ENCODE measurements at regions not wholly inside any gene's neighbourhood (a gene's known extent, or its start where the extent isn't known, plus 50 kb on each side); places are given as distances from the start of the nearest gene placed in this dataset.
"Not testable (repeated sequence)": the region's sequence is repeated elsewhere in the genome, so short reads cannot be mapped to it uniquely, and the experiment has no call there.

DNA sequence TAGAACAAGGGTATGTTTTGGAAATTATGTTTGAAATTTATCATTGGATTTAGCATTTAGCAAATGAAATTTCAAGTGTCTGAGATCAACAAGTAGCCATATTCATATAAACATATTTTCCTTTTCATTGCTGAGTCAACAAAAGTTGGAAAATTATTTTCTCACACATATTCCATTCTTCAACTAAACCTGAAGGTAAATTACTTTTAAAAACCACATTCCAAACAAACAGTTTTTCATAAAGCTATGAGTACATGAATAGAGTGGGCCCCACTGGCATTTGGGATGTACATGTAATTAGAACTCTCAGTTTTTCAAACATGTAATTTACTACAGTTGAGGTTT is 178.3 kb upstream of the MKLN1 start:
- FAIRE-seq: no peak
- TF ChIP-seq SPI1 (IDR thresholded peaks at IDR 0.05; ENCODE audit: low read depth, low read length) (no peak), POU2F2 (IDR thresholded peaks at IDR 0.05; ENCODE audit: low read depth, low read length) (no peak), POLR2AphosphoS5 (IDR thresholded peaks at IDR 0.05; ENCODE audit: low read depth, low read length) (no peak), POLR2A (IDR thresholded peaks at IDR 0.05; ENCODE audit: low read depth, low read length) (no peak), TAF1 (IDR thresholded peaks at IDR 0.05; ENCODE audit: low read depth, low read length) (no peak), PAX5 (IDR thresholded peaks at IDR 0.05; ENCODE audit: insufficient read depth, low read length, severe bottlenecking) (no peak)
- no peak for DNase-seq (ENCODE audit: insufficient read length, low spot score)

DNA sequence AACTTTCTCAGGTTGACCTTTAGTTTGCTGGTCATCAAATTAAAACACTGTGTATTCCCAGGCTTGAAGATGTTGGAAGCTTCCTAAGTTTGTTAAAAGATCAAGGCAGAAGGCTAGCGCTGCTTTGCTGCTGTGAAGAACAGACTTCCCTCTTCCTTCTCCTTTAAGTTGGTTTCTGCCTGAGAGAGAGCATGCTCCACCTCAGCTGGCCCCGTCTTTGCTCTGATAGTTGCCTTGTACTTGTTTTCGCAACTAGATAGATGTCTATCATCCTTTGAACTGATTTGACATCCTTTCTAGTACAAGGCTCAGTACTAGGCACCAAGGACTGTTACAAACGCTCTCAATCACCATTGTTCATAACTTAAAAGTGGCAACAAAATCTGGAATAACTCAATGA is 177.8 kb upstream of the MKLN1 start:
- FAIRE-seq (no peak), DNase-seq (ENCODE audit: insufficient read length, low spot score) (no peak)
- no peak for TF ChIP-seq PAX5 (IDR thresholded peaks at IDR 0.05; ENCODE audit: insufficient read depth, low read length, severe bottlenecking)

DNA sequence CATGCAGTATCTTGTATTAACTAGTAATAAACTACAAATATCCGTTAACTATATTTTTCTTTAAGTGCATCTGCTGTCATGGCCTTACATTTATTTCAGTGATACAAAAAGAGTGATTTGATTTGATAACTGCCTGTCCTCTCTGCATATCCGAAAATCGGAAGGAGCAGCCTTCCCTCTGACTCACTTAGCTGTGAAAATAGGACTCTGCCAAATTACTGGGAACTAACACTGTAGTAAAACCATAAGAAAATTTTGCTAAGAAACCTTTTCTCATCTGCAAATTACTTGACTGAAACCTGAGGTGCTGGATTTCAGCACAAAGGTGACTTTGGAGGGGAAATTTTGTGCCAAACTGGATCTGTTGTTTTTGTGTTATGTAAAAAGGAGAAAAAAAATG is 176.6 kb upstream of the MKLN1 start:
- FAIRE-seq (no peak), DNase-seq (ENCODE audit: insufficient read length, low spot score) (no peak)
- TF ChIP-seq POU2F2 (IDR thresholded peaks at IDR 0.05; ENCODE audit: low read depth, low read length) (no peak), PAX5 (IDR thresholded peaks at IDR 0.05; ENCODE audit: insufficient read depth, low read length, severe bottlenecking) (no peak), TAF1 (IDR thresholded peaks at IDR 0.05; ENCODE audit: low read depth, low read length) (no peak), SPI1 (IDR thresholded peaks at IDR 0.05; ENCODE audit: low read depth, low read length) (no peak), POLR2AphosphoS5 (IDR thresholded peaks at IDR 0.05; ENCODE audit: low read depth, low read length) (no peak), POLR2A (IDR thresholded peaks at IDR 0.05; ENCODE audit: low read depth, low read length) (no peak)

DNA sequence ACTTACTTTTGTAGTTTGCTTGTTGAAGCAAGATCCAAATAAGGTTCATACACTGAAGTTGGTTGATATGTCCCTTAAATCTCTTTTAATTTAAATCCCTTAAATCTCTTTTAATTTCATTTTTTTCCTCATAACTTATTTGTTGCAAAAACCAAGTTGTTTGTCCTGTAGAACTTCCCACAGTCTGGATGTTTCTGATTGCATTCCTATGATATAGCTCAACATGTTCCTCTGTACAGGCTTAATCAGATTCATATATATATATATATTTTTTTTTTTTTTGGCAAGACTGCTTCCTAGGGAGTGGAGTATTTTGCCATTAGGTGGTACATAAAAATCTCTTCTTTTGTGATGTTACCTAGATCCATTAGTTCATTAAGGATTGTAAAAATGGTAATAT is 174.9 kb upstream of the MKLN1 start:
- TF ChIP-seq POLR2A (IDR thresholded peaks at IDR 0.05; ENCODE audit: low read depth, low read length) (no peak), SPI1 (IDR thresholded peaks at IDR 0.05; ENCODE audit: low read depth, low read length) (no peak), TAF1 (IDR thresholded peaks at IDR 0.05; ENCODE audit: low read depth, low read length) (no peak), PAX5 (IDR thresholded peaks at IDR 0.05; ENCODE audit: insufficient read depth, low read length, severe bottlenecking) (no peak), POLR2AphosphoS5 (IDR thresholded peaks at IDR 0.05; ENCODE audit: low read depth, low read length) (no peak), POU2F2 (IDR thresholded peaks at IDR 0.05; ENCODE audit: low read depth, low read length) (no peak)
- DNase-seq (ENCODE audit: insufficient read length, low spot score) (no peak), FAIRE-seq (no peak)

DNA sequence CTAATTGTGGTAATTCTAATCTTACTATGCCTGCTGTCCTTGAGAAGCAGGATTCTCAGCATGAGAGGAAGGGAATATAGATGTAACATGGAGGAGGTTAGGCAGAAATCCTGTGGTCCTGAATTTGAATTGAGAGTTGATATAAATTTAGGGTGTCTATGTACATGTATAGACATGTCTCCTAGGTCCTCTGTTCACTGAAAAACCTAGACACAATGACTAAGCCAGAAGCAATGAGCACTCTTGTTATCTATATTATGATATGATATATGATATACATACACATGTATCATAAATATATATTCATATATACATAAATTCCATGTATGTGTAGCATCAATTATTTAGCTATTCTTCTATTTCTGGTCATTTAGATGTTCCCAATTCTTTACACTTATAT is 173.3 kb upstream of the MKLN1 start:
- TF ChIP-seq POLR2AphosphoS5 (IDR thresholded peaks at IDR 0.05; ENCODE audit: low read depth, low read length) (no peak), POLR2A (IDR thresholded peaks at IDR 0.05; ENCODE audit: low read depth, low read length) (no peak), TAF1 (IDR thresholded peaks at IDR 0.05; ENCODE audit: low read depth, low read length) (no peak), SPI1 (IDR thresholded peaks at IDR 0.05; ENCODE audit: low read depth, low read length) (no peak), PAX5 (IDR thresholded peaks at IDR 0.05; ENCODE audit: insufficient read depth, low read length, severe bottlenecking) (no peak), POU2F2 (IDR thresholded peaks at IDR 0.05; ENCODE audit: low read depth, low read length) (no peak)
- FAIRE-seq (no peak), DNase-seq (ENCODE audit: insufficient read length, low spot score) (no peak)

DNA sequence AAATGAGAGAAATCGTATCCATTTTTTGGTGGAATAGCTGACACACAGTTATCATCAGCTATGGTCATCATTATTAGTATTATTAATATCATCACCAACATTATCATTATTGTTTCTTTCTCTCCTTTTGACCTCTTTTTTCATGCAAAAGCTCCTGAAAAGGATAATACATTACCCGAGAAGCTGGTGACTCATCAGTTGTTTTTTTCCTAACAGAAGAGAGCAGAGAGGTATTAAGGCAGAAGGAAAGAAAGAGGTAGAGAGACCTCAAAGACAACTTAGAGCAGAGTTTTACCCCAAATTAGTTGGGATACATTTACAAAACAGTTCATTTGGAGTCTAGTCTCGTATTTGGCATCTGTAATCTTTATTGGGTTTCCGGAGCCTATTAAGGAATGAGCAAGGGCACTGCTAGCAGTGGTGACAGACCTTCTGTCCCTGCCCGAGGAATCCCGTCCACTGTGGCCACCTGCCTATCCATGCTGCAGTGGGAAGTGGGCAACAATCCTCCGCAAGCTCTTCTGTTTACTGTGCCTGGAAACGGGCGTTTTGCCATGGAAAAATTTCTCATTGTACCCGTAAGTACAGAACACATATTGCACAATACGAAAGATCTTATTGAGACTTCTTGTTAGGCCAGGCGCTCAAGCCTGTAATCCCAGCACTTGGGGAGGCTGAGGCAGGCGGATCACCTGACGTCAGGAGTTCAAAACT is 170.0 kb upstream of the MKLN1 start:
- FAIRE-seq (no peak), DNase-seq (ENCODE audit: insufficient read length, low spot score) (no peak)
- TF ChIP-seq SPI1 (IDR thresholded peaks at IDR 0.05; ENCODE audit: low read depth, low read length) (no peak), POLR2A (IDR thresholded peaks at IDR 0.05; ENCODE audit: low read depth, low read length) (no peak), POU2F2 (IDR thresholded peaks at IDR 0.05; ENCODE audit: low read depth, low read length) (no peak), TAF1 (IDR thresholded peaks at IDR 0.05; ENCODE audit: low read depth, low read length) (no peak), POLR2AphosphoS5 (IDR thresholded peaks at IDR 0.05; ENCODE audit: low read depth, low read length) (no peak), PAX5 (IDR thresholded peaks at IDR 0.05; ENCODE audit: insufficient read depth, low read length, severe bottlenecking) (no peak)

DNA sequence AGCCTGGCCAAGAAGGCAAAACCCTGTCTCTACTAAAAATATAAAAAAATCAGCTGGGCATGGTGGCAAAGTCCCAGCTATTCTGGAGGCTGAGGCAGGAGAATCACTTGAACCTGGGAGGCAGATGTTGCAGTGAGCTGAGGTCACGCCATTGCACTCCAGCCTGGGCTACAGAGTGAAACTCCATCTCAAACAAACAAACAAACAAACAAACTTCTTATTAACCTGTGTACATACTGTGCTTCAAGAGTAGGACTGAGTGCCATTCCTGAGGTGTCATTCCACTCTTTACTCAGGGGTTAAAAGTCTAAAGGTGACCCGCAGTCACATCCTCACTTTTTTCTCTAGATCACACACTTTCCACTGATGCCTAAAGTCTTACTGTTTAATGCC is 169.4 kb upstream of the MKLN1 start:
- not testable (repeated sequence) for DNase-seq (ENCODE audit: insufficient read length, low spot score); FAIRE-seq

DNA sequence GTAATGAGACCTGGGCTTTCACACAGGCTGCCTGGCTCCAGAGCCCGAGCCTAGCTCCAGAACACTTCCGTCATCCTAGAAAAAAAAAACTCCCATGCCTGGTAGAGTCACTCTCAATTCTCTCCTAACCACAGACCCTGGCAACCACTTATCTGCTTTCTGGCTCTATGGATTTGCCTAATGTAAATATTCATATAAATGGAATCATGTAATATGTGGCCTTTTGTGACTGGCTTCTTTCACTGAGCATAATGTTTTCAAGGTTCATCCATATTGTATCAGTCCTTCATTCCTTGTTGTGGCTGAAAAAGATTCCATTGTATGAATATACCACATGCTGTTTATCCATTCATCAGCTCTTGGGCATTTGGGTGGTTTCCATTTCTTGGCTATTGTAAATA is 167.7 kb upstream of the MKLN1 start:
- no peak for DNase-seq (ENCODE audit: insufficient read length, low spot score)
- no peak for TF ChIP-seq TAF1 (IDR thresholded peaks at IDR 0.05; ENCODE audit: low read depth, low read length)
- TF ChIP-seq PAX5 (IDR thresholded peaks at IDR 0.05; ENCODE audit: insufficient read depth, low read length, severe bottlenecking): no peak
- no peak for FAIRE-seq

DNA sequence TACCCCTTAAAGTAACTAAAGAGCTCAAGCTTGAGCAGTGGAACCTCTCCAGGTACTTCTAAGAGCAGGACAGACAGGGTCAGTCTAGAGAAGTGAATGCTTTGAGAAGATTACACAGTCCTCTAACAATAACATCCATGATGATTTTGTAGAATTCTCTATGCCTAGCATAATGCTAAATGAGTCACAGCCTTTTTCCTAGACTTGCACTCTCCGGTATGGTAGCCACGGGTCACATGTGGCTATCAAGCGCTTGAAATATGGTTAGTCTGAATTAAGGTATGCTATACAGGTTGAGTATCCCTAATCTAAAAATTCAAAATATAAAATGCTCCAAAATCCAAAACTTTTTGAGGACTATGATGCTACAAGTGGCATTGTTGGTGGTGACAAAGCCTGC is 166.6 kb upstream of the MKLN1 start:
- no peak for DNase-seq (ENCODE audit: insufficient read length, low spot score)
- no peak for FAIRE-seq
- TF ChIP-seq POU2F2 (IDR thresholded peaks at IDR 0.05; ENCODE audit: low read depth, low read length) (no peak), SPI1 (IDR thresholded peaks at IDR 0.05; ENCODE audit: low read depth, low read length) (no peak), POLR2AphosphoS5 (IDR thresholded peaks at IDR 0.05; ENCODE audit: low read depth, low read length) (no peak), POLR2A (IDR thresholded peaks at IDR 0.05; ENCODE audit: low read depth, low read length) (no peak), PAX5 (IDR thresholded peaks at IDR 0.05; ENCODE audit: insufficient read depth, low read length, severe bottlenecking) (no peak), TAF1 (IDR thresholded peaks at IDR 0.05; ENCODE audit: low read depth, low read length) (no peak)

DNA sequence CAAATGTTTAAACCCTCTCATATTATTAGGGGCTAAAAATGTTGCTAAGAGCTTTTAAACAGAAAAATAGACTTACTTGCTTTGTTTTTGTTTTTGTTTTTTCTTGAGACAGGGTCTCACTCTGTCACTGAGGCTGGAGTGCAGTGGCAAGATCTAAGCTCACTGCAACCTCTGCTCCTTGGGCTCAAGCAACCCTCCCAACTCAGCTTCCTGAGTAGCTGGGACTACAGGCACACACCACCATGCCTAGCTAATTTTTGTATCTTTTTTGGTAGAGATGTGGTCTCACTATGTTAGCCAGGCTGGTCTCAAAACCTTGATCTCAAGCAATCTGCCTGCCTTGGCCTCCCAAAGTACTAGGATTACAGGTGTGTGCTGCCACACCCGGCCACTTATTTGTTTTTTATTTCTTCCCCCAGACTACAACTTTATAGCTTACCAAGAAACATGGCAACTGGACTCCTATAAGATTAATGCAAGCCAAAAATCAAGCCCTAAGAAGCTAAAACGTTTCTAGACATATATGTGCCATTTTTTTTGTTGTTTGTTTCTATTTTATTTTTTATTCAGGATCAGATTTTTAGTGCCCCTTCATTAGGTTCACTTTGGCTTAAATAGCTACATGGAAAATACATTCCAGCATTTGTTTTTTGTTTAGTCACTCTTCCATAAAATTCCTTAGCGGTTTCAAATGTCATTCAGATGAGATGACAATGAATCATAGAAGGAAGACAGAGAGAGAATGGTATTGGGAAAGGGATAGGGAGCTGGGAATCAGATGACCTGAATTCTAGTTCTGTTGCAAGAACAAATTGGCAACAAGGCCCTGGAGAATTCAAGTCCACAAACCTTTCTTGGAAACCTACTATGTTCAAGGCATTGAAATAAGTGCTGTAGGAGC is 163.4 kb upstream of the MKLN1 start:
- FAIRE-seq (no peak), DNase-seq (ENCODE audit: insufficient read length, low spot score) (no peak)
- TF ChIP-seq PAX5 (IDR thresholded peaks at IDR 0.05; ENCODE audit: insufficient read depth, low read length, severe bottlenecking) (no peak), POLR2AphosphoS5 (IDR thresholded peaks at IDR 0.05; ENCODE audit: low read depth, low read length) (no peak), POLR2A (IDR thresholded peaks at IDR 0.05; ENCODE audit: low read depth, low read length) (no peak), SPI1 (IDR thresholded peaks at IDR 0.05; ENCODE audit: low read depth, low read length) (no peak), TAF1 (IDR thresholded peaks at IDR 0.05; ENCODE audit: low read depth, low read length) (no peak), POU2F2 (IDR thresholded peaks at IDR 0.05; ENCODE audit: low read depth, low read length) (no peak)
